ENCODE measurements at regions not wholly inside any gene's neighbourhood (a gene's known extent, or its start where the extent isn't known, plus 50 kb on each side); places are given as distances from the start of the nearest gene placed in this dataset.

DNA sequence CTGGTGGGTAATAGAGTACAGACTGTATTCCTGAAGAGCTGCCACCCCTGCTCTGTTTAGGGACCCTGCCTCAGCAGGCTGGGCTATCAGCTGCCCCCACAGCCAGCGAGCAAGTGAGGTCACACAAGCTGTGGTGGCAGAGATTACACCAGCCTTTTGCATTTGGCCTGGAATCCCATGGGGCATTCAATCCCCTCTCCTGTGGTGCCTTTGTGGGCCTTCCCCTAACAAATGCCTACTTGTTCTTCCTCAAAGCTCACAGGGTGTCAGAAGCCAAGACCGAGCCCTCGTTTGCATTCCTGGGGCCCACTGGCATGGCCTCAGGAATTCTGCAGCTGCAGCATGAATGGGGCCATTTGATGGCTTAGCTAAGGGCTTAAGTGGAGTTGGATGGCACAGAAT lies 212.7 kb upstream of the PHYHIPL start:
- ATAC-seq (no peak), DNase-seq (ENCODE audit: missing footprints) (no peak)
- intact Hi-C loops (cut with DNase I) = no loop called here

DNA sequence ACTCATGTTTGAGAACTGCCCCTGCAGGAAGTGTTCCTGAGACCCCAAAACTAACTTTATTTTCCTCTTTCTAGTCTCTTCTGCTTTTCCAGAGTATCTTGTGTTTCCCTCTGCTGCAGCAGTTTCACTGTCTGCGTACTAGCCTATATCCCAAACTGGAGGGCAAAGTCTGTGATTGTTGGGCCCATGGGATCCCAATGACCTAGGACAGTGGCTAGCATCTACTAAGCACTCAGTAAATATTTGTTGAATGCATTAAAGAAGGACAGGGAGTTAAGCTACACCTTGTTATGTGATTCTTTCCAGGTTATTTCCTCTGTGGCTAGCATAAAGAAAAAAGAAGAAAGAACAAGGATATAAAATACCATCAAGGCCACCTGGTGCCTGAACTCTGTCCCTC lies 210.6 kb upstream of the PHYHIPL start:
- intact Hi-C loops (cut with DNase I) = loop anchor here (5.0 kb wide), 1 partner anchor 211 kb away; the partner anchor contains the start of gene PHYHIPL
- no peak for DNase-seq (ENCODE audit: missing footprints)
- ATAC-seq = no peak

DNA sequence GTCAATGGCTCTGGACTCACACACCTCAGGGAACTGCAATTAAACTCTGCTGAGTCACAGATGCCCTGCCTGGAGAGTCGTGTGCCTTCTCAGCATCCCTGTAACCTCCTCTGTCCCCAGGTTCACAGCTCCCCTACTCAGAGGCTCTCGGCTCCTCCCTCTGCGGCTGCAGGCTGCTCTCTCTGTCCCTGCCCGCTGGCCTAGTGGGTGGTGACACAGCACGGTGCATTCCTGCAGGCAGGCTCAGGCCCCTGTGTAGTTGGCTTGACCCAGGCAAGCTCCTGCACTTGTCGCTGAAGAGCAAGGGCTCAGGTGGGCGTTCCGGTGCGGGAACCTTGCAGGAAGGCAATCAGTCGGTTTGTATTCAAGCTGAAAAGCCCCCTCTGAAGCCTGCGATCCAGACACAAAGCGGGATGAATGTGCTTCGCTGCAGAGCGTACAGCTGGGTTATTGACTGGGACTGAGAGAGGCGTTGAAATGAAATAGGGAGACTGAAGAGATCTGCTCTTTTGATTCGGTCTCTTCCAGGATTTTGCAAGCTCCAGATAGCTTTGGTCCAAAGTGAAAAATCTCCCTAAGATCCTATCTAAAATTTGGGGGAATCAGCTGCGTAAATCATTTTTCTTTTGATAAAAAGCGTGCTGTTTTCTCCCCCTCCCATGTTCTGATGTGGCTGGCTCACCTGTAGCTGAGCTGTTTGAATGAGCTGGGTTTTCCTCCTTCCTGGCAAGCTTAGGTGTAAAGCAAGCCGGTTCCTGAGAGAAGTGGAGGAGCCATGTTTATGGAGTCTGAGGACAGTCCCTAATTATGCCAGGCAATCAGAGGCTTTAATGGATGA lies 208.7 kb upstream of the PHYHIPL start:
- peak; percentile 88 for ATAC-seq

DNA sequence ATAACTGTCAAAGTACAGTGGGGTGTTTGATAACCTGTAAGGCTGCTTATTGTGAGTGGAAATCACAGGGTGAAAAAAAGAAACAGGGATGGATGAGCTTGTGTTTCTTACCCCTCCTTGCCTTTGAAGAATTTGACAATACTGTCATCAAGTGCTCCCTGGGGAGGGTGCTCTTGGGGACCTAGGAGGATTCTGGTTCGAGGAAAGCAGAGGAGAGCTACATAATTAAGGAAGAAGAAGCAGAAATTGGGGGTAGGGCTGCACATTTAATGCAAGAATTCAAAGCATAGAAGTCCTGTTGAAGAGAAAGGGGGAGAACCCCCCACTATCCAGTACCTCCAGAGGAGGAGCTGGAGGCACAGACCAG lies 208.1 kb upstream of the PHYHIPL start:
- DNase-seq (ENCODE audit: missing footprints) = no peak
- intact Hi-C loops (cut with DNase I) = loop anchor here (5.0 kb wide), 1 partner anchor 209 kb away; the partner anchor contains the start of gene PHYHIPL

More for the DNA sequence above, 208.7 kb upstream of the PHYHIPL start:
- DNase-seq (ENCODE audit: missing footprints) = peak; percentile 72
- intact Hi-C loops (cut with DNase I) = loop anchor here (5.0 kb wide), 1 partner anchor 210 kb away; the partner anchor contains the start of gene PHYHIPL

DNA sequence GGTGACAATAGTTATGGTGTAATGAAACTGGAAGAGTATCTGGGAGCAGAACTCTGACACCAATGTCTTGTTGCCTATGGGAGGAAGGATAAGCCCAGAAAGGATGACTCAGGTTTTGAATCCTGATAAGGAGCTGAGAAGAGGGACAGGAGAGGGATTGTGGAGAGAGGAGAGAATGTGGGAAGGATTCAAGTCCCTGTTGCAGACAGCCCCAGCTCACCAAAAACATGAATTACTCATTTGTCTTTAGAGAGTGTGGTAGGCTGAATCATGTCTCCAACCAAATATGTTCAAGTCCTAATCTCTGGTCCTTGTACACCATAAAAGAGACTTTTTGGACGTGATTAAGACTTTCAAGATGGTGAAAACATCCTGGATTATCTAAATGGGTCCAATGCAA lies 206.9 kb upstream of the PHYHIPL start:
- ATAC-seq (no peak), DNase-seq (ENCODE audit: missing footprints) (no peak)
- intact Hi-C loops (cut with DNase I) = loop anchor here (5.0 kb wide), 1 partner anchor 208 kb away; the partner anchor contains the start of gene PHYHIPL

More for the DNA sequence above, 208.1 kb upstream of the PHYHIPL start:
- ATAC-seq = no peak

DNA sequence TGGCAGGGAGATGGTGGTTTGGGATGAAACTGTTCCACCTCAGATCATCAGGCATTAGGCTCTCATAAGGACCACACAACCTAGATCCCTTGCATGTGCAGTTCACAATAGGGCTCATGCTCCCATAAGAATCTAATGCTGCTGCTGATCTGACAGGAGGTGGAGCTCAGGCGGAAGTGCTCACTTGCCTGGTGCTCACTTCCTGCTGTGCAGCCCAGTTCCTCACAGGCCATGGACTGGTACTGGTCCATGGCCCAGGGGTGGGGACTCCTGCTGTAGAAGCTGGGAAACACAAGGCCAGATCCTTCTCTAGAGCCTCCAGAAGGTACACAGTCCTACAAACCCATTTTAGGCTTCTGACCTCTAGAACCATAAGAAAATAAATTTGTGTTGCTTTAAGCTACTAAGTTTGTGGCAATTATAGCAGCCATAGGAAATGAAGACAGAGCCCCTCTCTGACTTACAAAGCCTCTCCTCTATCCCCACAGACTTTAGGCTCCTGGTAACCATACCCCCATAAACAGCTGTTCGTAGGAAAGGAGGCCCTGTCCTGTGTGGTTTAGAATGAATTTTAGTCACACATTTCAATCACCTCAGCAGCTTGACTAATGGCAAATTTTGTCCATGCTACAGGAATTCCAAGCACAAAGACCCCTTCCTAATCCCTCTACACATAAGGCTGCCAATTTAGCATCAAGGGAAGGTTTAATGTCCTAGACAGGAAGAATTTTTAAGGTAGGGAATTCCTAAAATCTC lies 206.1 kb upstream of the PHYHIPL start:
- ATAC-seq = no peak
- DNase-seq (ENCODE audit: missing footprints) = no peak
- intact Hi-C loops (cut with DNase I) = no loop called here

DNA sequence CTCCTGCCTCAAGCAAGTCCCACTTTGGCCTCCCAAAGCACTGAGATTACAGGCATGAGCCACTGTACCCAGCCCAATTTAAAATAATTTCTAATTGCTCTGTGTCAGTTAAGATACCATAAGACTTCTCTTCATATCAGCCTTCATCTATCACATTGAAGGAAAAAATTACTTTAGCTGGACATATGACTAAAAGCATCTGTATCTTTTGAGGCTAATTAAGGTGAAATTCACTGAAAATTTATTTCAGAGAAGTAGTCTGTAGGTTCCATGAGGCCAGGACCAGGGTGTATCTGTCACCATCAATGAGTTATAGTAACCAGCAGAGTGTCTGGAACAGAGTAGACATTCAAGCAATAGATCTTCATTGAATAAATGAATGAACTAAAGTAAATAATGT lies 205.2 kb upstream of the PHYHIPL start:
- no peak for ATAC-seq
- intact Hi-C loops (cut with DNase I) = no loop called here
- no peak for DNase-seq (ENCODE audit: missing footprints)

DNA sequence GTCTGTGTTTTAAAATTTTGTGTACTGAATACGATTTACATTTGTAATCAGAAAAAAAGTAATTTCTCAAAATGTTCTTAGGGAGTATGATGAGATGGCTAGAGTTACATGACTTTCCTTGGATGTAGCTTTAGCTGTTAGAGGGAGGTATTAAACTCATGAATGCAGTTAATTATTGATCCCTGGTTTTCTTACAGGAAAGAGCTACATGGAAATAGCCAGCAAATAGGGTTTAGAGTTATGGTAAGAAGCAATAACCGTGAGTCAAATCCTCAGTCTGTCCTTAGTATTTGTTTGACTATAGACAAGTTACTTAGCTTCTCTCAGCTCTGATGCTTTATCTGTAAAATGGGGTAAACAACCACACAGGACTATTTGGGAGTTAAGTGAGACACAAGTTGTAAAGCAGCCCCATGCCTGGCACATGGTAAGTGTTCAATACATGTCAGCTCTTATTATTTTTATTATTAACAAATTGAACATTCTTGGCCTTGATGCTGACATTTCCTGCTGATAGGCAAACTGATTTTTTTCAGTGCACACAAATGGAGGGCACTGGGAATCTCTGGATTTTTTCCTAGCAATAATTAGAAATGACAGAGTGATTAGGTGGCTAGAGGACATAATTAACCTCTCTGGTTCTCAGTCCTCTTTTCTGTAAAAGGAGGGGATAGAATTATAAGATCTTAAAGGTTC lies 204.5 kb upstream of the PHYHIPL start:
- intact Hi-C loops (cut with DNase I) = no loop called here
- no peak for ATAC-seq
- no peak for DNase-seq (ENCODE audit: missing footprints)

DNA sequence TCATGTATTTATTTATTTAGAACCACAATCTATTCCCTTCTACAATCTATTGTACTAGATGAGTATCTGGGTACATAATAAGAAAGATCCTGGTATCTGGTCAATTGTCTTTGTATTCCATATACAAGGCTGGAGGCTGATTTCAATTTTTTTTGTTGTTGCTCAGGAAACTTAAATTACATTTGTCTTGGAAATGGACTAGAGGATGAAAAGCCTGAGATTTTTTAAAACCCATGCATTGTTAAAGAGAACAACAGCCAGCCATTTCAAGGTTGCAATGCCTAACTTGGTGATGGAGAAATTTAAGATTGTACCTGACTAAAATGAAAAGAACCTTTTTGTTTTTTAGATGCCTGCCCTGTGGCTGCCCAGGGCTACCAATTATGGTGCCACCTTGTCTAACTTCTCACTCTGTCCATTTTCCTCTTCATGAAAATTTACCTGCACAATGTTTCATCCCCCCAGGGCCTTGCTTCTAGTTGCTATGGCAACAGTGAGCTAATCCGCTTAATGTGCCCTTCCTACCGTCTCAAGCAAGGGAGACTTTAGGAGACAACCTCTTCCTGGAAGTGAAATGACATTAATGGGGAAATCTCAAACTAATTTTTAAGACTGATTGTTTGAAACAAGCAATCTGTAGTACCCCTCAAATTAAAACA lies 203.7 kb upstream of the PHYHIPL start:
- ATAC-seq = no peak
- DNase-seq (ENCODE audit: missing footprints) = no peak
- intact Hi-C loops (cut with DNase I) = no loop called here

DNA sequence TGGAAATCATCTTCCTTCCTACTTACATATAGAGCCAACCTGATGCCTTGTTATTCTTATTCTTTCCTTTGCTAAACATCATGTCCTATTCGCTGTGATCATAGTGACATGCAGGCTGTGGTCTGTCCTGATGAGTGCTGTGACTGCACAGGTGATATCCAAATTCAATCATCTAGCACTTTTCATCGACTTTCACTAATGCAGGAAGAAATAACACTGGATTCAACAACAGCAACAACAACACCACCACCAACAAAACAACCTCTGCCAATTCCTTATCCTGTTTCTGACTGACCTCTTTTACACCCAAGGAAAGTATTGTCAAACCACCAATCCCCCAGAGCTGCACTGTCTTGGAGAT lies 203.2 kb upstream of the PHYHIPL start:
- DNase-seq (ENCODE audit: missing footprints) (no peak), ATAC-seq (no peak)
- intact Hi-C loops (cut with DNase I) = no loop called here

DNA sequence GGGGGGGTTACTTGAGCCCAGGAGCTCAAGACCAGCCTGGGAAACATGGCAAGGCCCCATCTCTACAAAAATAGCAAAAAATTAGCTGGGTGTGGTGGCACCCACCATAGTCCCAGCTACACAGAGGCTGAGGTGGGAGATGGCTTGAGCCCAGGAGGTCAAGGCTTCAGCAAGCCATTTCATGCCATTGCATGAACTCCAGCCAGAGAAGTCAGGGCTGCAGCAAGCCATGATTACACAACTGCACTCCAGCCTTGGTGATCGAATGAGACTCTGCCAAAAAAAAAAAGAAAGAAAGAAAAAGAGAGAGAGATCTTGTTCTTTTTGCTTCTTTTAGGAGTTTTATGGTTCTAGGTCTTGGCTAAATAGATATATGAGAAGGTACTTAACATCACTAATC lies 200.2 kb upstream of the PHYHIPL start:
- ATAC-seq (no peak), DNase-seq (ENCODE audit: missing footprints) (no peak)
- intact Hi-C loops (cut with DNase I) = no loop called here

DNA sequence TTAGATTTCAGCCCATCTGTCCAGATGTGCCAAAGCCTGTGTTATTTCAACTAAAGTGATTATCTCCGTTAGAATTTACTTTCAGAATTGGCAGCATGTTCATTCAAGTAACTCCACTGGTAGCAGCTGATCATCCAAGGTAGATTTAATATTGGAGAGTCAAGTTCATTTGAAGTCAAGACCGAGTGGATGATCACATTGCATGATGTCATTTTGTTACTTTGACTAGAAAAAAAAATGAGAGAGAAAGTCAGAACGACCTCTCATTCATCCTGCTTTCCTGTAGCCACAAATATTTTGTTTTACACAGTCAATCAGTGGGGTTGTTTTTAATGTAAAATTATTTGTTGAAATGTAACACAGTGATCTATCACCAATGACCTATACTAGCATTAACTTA lies 196.7 kb upstream of the PHYHIPL start:
- ATAC-seq (no peak), DNase-seq (ENCODE audit: missing footprints) (no peak)
- intact Hi-C loops (cut with DNase I) = no loop called here

DNA sequence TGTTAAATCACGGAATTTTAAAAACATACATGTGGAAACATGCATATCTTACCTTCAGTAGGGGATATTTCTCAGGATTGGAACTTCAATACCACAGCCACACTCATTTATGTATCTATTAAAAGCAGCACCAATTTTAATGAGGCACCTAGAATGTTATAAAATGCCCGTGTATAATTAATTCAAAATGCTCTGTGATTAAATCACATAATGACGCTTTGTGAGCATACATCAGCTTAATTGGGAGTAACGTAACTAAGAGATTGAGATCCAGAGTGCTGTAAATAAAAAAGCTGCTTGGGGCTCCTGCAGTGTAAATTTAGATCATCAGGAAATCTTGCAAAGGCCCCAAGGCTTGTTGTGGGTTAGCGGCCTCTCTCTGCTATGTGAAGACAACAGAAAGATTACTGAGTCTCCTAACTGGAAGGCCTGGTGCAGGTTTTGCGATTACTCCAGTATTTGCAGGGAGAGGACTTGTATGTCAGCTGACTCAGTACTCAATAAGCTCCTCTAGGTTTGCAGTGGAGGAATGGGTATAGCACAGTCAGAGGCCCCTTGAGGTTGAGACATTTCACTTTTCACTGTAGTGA lies 195.5 kb upstream of the PHYHIPL start:
- intact Hi-C loops (cut with DNase I) = no loop called here
- ATAC-seq (no peak), DNase-seq (ENCODE audit: missing footprints) (no peak)

DNA sequence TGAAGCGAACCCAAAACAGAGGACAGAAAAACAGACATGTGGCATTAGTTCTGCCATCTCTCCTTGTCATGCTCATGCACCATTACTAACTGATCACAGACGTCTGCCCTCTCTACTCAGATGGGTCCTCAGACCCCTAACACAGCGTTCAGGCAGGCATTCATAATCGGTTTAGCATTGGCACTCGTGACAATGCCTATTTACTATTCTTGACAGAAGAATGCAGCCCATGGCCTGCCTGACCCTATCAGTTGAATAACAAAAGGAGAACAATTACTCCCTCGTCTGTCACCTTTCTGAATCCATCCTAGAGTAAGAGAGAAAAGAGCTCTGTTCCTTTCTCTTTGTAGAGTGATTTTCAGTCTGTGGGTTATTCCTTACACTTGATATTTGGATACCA lies 194.6 kb upstream of the PHYHIPL start:
- intact Hi-C loops (cut with DNase I) = no loop called here
- ATAC-seq = no peak
- no peak for DNase-seq (ENCODE audit: missing footprints)

DNA sequence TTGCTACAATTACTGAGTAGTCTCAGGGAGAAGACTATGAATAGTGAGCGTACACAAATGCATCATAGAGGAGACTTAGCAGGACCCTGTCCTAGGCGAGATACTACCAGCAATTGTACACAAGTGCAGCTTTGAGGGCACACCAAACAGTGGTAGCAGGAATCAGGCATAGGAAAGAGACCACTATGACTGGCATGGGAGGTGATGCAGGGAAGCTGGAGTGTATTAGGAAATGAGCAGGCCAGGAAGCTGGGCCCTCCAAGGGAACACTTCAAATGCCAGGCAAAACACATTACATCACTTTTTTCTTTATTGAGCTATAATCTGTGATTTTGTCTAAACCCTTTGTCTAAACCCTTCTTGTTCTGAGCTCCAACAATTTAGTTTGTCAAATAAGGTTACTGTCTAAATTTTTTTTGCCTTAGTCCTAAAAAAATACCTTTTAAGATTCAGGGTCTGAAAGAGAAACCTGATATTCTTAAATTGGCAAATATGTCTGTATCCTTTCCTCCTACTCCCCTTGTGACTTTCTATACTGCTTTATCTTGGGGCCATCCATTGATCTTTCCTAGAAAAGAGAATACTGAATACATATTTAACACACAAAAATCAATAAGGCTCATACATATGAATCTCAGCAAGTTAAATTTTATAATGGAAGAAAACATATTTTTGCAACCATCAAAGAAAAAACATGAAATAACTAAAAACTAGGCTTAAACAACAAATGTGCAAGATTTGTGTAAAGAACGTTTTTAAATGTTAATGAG lies 193.8 kb upstream of the PHYHIPL start:
- intact Hi-C loops (cut with DNase I) = no loop called here

DNA sequence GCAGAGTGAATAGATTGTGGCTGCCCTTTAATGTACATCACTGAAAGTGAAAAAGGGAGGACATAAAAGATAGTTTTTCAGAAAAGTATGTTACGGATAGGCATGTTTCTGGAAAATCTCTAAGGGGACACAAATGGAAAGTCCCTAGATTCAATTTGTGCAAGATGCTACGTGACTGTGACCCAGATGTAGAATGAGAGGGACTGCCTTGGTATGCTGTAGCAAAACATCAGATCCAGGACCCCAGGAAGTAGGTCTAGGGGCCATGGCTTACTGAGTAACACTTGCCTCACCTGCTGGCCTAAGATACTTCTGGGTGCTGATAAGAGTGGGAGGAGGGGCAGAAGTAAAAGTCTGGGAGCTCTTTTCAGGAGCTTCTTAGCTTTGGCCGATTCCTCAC lies 191.2 kb upstream of the PHYHIPL start:
- intact Hi-C loops (cut with DNase I) = no loop called here
- ATAC-seq (no peak), DNase-seq (ENCODE audit: missing footprints) (no peak)

More for the DNA sequence above, 193.8 kb upstream of the PHYHIPL start:
- ATAC-seq = no peak
- no peak for DNase-seq (ENCODE audit: missing footprints)

DNA sequence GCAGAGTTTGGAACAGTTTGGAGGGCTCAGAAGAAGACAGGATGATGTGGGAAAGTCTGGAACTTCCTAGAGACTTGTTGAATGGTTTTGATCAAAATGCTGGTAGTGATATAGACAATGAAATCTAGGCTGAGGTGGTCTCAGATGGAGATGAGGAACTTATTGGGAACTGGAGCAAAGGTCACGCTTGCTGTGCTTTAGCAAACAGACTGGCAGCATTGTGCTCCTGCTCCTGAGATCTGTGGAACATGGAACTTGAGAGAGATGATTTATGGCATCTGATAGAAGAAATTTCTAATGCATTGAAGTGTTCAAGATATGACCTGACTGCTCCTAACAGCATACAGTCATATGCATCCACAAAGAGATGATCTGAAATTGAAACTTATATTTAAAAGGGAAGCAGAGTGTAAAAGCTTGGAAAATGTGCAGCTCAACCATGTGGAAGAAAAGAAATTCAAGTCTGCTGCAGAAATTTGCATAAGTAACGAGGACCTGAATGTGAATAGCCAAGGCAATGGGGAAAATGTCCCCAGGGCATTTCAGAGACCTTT lies 186.9 kb upstream of the PHYHIPL start:
- intact Hi-C loops (cut with DNase I) = no loop called here
- DNase-seq (ENCODE audit: missing footprints) (no peak), ATAC-seq (no peak)

DNA sequence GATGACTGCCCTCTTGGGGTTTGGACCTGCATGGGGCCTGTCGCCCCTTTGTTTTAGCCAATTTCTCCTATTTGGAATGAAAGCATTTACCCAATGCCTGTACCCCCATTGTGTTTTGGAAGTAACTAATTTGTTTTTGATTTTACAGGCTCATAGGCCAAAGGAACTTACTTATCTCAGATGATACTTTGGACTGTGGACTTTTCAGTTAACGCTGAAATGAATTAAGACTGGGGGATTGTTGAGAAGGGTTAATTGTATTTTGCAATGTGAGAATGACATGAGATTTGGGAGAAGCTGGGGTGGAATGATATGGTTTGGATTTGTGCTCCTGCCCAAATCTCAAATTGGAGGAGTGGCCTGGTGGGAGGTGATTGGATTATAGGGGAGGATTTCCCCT lies 185.8 kb upstream of the PHYHIPL start:
- ATAC-seq (no peak), DNase-seq (ENCODE audit: missing footprints) (no peak)
- intact Hi-C loops (cut with DNase I) = no loop called here
